GM23338 (cell line): ENCODE measurements at regions not wholly inside any gene's neighbourhood (a gene's known extent, or its start where the extent isn't known, plus 50 kb on each side); places are given as distances from the start of the nearest gene placed in this dataset.

Experiments
- CREB1 ChIP-seq: fragments of 250-450 bp; sonication (Bioruptor Pico); IDR thresholded peaks from 2 replicates; pipeline ENCODE4 v1.5.0; 2020; ENCODE audit warnings: low read depth, mild to moderate bottlenecking, moderate library complexity
- EZH2 ChIP-seq: fragments of 200-600 bp; sonication (generic); IDR thresholded peaks from one replicate; pipeline ENCODE4 v1.8.0; 2017; ENCODE audit warnings: antibody characterized with exemption, mild to moderate bottlenecking, low read depth; ENCODE audit not compliant: unreplicated experiment
- EZH2phosphoT487 ChIP-seq: fragments of 200-600 bp; sonication (generic); IDR thresholded peaks from one replicate; pipeline ENCODE4 v1.8.1; 2018; ENCODE audit warnings: antibody characterized with exemption; ENCODE audit not compliant: unreplicated experiment
- TF ChIP-seq, protein P1 (sequence below): IDR thresholded peaks from 2 replicates; pipeline ENCODE4 v1.6.1; 2016; ENCODE audit warnings: antibody characterized with exemption
- TF ChIP-seq, protein P2 (sequence below), 2 experiments: fragments of 200-600 bp in 1 of 2; sonication (generic) in 1 of 2; conservative IDR thresholded peaks; 2 replicates each; pipeline versions ENCODE4 v1.5.1 to v1.6.1; 2016 to 2017; ENCODE audit warnings: antibody characterized with exemption in 2 of 2, low read depth in 2 of 2, mild to moderate bottlenecking in 2 of 2, moderate library complexity in 1 of 2
- TF ChIP-seq, protein P3 (sequence below): IDR thresholded peaks from one replicate; pipeline ENCODE4 v1.6.1; 2018; ENCODE audit warnings: antibody characterized with exemption; ENCODE audit not compliant: unreplicated experiment

DNA sequence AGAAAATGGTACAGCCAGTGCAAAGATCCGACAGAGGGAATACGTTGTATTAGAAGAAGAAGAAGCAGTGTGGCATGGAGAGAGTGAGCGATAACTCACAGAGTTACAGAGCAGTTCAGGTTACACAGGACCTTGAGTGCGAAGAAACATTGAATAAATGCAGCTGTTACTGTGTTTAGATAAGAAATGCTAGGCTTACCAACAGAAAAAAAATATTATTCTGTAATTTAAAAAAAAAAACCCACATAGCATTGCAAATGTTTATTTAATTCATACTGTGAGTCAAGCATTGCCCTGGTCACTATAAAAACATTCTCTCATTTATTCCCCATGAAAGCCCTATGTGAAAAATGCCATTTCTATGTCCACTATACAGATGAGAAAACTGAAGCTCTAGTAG lies 373.4 kb upstream of the EPHA7 start:
- TF ChIP-seq, protein P1, sequence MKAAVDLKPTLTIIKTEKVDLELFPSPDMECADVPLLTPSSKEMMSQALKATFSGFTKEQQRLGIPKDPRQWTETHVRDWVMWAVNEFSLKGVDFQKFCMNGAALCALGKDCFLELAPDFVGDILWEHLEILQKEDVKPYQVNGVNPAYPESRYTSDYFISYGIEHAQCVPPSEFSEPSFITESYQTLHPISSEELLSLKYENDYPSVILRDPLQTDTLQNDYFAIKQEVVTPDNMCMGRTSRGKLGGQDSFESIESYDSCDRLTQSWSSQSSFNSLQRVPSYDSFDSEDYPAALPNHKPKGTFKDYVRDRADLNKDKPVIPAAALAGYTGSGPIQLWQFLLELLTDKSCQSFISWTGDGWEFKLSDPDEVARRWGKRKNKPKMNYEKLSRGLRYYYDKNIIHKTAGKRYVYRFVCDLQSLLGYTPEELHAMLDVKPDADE = no peak
- TF ChIP-seq, protein P2, sequence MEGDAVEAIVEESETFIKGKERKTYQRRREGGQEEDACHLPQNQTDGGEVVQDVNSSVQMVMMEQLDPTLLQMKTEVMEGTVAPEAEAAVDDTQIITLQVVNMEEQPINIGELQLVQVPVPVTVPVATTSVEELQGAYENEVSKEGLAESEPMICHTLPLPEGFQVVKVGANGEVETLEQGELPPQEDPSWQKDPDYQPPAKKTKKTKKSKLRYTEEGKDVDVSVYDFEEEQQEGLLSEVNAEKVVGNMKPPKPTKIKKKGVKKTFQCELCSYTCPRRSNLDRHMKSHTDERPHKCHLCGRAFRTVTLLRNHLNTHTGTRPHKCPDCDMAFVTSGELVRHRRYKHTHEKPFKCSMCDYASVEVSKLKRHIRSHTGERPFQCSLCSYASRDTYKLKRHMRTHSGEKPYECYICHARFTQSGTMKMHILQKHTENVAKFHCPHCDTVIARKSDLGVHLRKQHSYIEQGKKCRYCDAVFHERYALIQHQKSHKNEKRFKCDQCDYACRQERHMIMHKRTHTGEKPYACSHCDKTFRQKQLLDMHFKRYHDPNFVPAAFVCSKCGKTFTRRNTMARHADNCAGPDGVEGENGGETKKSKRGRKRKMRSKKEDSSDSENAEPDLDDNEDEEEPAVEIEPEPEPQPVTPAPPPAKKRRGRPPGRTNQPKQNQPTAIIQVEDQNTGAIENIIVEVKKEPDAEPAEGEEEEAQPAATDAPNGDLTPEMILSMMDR (conservative IDR thresholded peaks at IDR 0.05; ENCODE audit: low read depth in 2 of 2) = no peak
- TF ChIP-seq EZH2 (no peak), EZH2phosphoT487 (no peak), CREB1 (no peak)
- TF ChIP-seq, protein P3, sequence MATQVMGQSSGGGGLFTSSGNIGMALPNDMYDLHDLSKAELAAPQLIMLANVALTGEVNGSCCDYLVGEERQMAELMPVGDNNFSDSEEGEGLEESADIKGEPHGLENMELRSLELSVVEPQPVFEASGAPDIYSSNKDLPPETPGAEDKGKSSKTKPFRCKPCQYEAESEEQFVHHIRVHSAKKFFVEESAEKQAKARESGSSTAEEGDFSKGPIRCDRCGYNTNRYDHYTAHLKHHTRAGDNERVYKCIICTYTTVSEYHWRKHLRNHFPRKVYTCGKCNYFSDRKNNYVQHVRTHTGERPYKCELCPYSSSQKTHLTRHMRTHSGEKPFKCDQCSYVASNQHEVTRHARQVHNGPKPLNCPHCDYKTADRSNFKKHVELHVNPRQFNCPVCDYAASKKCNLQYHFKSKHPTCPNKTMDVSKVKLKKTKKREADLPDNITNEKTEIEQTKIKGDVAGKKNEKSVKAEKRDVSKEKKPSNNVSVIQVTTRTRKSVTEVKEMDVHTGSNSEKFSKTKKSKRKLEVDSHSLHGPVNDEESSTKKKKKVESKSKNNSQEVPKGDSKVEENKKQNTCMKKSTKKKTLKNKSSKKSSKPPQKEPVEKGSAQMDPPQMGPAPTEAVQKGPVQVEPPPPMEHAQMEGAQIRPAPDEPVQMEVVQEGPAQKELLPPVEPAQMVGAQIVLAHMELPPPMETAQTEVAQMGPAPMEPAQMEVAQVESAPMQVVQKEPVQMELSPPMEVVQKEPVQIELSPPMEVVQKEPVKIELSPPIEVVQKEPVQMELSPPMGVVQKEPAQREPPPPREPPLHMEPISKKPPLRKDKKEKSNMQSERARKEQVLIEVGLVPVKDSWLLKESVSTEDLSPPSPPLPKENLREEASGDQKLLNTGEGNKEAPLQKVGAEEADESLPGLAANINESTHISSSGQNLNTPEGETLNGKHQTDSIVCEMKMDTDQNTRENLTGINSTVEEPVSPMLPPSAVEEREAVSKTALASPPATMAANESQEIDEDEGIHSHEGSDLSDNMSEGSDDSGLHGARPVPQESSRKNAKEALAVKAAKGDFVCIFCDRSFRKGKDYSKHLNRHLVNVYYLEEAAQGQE = no peak
